ENCODE measurements at regions not wholly inside any gene's neighbourhood (a gene's known extent, or its start where the extent isn't known, plus 50 kb on each side); places are given as distances from the start of the nearest gene placed in this dataset.

DNA sequence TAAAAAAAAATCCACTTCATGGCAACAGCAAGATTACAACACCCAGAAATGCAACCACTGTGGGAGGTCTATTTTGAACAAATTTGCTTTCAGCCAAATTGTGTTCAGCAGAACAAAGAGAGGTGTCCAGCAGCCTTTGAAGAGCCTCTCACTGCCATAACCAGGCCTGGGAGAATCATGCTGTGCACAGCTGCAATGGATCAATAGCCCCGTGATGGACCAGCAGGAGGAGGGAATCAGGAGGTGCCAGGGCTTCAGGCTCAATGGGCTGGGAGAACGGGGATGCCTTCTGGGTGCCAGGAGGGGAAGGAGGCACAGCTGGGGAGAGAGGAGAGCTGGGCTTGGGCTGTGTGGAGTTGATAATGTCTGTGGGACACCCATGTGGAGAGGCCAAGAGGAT, 366.2 kb upstream of the EEF2KMT start:
- H3K4me3 Mint-ChIP-seq = no peak overlapping the region
- no peaks in the 10 kb centered on the region for H3K36me3 Mint-ChIP-seq (ENCODE audit: insufficient read depth)
- ATAC-seq (replicated peaks) (no peak), DNase-seq (no peak)
- peaks cover 5 to 10% of the 10 kb centered on the region in 2 donors for H3K9me3 Mint-ChIP-seq
- H3K27me3 Mint-ChIP-seq = peaks cover 11 to 20% of the 10 kb centered on the region in 2 donors
- no peaks in the 10 kb centered on the region for H3K4me1 Mint-ChIP-seq (ENCODE audit: low read depth in 2 of 2)
- H3K27ac Mint-ChIP-seq = no peak overlapping the region

GRCh38 chr16:5461574-5461973, 364.0 kb upstream of the EEF2KMT start:
- DNase-seq (no peak), ATAC-seq (replicated peaks) (no peak)
- H3K27me3 Mint-ChIP-seq = peaks cover 18 to 21% of the 10 kb centered on the region in 2 donors
- H3K36me3 Mint-ChIP-seq (ENCODE audit: insufficient read depth) = no peaks in the 10 kb centered on the region
- no peak overlapping the region for H3K27ac Mint-ChIP-seq
- peaks cover 8 to 10% of the 10 kb centered on the region in 2 donors for H3K9me3 Mint-ChIP-seq
- no peaks in the 10 kb centered on the region for H3K4me1 Mint-ChIP-seq (ENCODE audit: low read depth in 2 of 2)
- H3K4me3 Mint-ChIP-seq = no peak overlapping the region

DNA sequence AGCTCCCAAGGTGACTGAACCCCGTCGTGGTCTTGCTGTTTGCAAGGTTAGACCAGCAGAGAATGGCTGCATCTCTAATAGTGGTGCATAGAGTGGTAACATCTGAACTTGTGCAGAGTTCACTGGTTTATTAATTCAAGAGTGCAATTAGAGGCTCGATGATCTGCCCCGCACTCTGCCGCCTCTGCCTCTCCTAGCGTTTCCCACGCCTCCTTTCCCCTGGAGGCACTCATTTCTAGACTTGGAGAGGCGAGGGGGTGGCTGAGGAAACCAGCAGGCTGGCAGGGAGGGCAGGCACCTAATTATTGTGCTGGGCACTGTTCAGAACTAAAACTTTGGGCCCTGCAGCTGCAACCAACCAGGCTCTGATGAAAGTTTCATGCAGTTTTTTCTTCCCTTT, 363.5 kb upstream of the EEF2KMT start:
- no peak for DNase-seq
- peaks cover 8 to 10% of the 10 kb centered on the region in 2 donors for H3K9me3 Mint-ChIP-seq
- no peak overlapping the region for H3K4me3 Mint-ChIP-seq
- no peaks in the 10 kb centered on the region for H3K4me1 Mint-ChIP-seq (ENCODE audit: low read depth in 2 of 2)
- no peaks in the 10 kb centered on the region for H3K36me3 Mint-ChIP-seq (ENCODE audit: insufficient read depth)
- H3K27me3 Mint-ChIP-seq = peaks cover 18 to 21% of the 10 kb centered on the region in 2 donors
- ATAC-seq (replicated peaks) = no peak
- H3K27ac Mint-ChIP-seq = no peak overlapping the region

- ATAC-seq (replicated peaks) = no peak
- no peaks in the 10 kb centered on the region for H3K36me3 Mint-ChIP-seq (ENCODE audit: insufficient read depth)
- no peak for DNase-seq
- peaks cover 8 to 10% of the 10 kb centered on the region in 2 donors for H3K9me3 Mint-ChIP-seq
- no peak overlapping the region for H3K27ac Mint-ChIP-seq
- H3K27me3 Mint-ChIP-seq = peaks cover 18 to 21% of the 10 kb centered on the region in 2 donors
- no peak overlapping the region for H3K4me3 Mint-ChIP-seq
- no peaks in the 10 kb centered on the region for H3K4me1 Mint-ChIP-seq (ENCODE audit: low read depth in 2 of 2)
Measured at GRCh38 chr16:5460701-5461100, 363.1 kb upstream of the EEF2KMT start.

- ATAC-seq (replicated peaks) = no peak
- DNase-seq = no peak
- peaks cover 10% of the 10 kb centered on the region in 2 donors for H3K9me3 Mint-ChIP-seq
- H3K27me3 Mint-ChIP-seq = peaks cover 18 to 19% of the 10 kb centered on the region in 2 donors
- no peak overlapping the region for H3K27ac Mint-ChIP-seq
- no peaks in the 10 kb centered on the region for H3K4me1 Mint-ChIP-seq (ENCODE audit: low read depth in 2 of 2)
- no peak overlapping the region for H3K4me3 Mint-ChIP-seq
- H3K36me3 Mint-ChIP-seq (ENCODE audit: insufficient read depth) = no peaks in the 10 kb centered on the region
Measured at GRCh38 chr16:5459863-5460262, 362.3 kb upstream of the EEF2KMT start.

DNA sequence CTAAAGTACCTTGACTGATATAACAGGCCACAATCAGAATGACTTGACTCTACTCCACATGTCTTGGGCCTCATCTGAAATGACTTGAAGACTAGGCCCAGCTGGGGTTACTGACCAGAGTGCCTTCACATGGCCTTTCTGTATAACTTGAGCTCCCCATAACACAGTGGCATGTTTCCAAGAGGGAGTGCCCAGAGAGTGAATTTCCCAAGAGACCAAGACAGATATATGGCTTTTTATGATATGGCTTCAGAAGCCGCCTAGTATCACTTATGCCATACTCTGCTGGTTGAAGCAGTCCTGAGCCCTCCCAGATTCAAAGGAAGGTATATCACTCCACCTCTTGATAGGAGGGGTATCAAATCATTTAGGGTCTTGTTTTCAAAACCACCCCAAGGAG, 357.5 kb upstream of the EEF2KMT start:
- Mint-ChIP-seq H3K4me1 (ENCODE audit: low read depth in 2 of 2) (no peaks in the 10 kb centered on the region), H3K36me3 (ENCODE audit: insufficient read depth) (no peaks in the 10 kb centered on the region), H3K9me3 (peaks cover 0 to 10% of the 10 kb centered on the region in 2 donors), H3K27me3 (peaks cover 20 to 24% of the 10 kb centered on the region in 2 donors), H3K4me3 (no peak overlapping the region), H3K27ac (no peak overlapping the region)
- ATAC-seq (replicated peaks) (no peak), DNase-seq (no peak)

- H3K4me1 Mint-ChIP-seq (ENCODE audit: low read depth in 2 of 2) = no peaks in the 10 kb centered on the region
- no peak for ATAC-seq (replicated peaks)
- no peaks in the 10 kb centered on the region for H3K36me3 Mint-ChIP-seq (ENCODE audit: insufficient read depth)
- peaks cover 1 to 6% of the 10 kb centered on the region in 2 donors for H3K9me3 Mint-ChIP-seq
- H3K27me3 Mint-ChIP-seq = peaks cover 18 to 21% of the 10 kb centered on the region in 2 donors
- no peak for DNase-seq
- H3K27ac Mint-ChIP-seq = no peak overlapping the region
- H3K4me3 Mint-ChIP-seq = no peak overlapping the region
Measured at GRCh38 chr16:5454349-5454748, 356.8 kb upstream of the EEF2KMT start.

- H3K36me3 Mint-ChIP-seq (ENCODE audit: insufficient read depth) = no peaks in the 10 kb centered on the region
- no peak overlapping the region for H3K4me3 Mint-ChIP-seq
- peaks cover 3 to 15% of the 10 kb centered on the region in 2 donors for H3K9me3 Mint-ChIP-seq
- DNase-seq = no peak
- no peak for ATAC-seq (replicated peaks)
- no peak overlapping the region for H3K27ac Mint-ChIP-seq
- peaks cover 6 to 22% of the 10 kb centered on the region in 2 donors for H3K27me3 Mint-ChIP-seq
- no peaks in the 10 kb centered on the region for H3K4me1 Mint-ChIP-seq (ENCODE audit: low read depth in 2 of 2)
Measured at GRCh38 chr16:5451641-5452040, 354.0 kb upstream of the EEF2KMT start.

DNA sequence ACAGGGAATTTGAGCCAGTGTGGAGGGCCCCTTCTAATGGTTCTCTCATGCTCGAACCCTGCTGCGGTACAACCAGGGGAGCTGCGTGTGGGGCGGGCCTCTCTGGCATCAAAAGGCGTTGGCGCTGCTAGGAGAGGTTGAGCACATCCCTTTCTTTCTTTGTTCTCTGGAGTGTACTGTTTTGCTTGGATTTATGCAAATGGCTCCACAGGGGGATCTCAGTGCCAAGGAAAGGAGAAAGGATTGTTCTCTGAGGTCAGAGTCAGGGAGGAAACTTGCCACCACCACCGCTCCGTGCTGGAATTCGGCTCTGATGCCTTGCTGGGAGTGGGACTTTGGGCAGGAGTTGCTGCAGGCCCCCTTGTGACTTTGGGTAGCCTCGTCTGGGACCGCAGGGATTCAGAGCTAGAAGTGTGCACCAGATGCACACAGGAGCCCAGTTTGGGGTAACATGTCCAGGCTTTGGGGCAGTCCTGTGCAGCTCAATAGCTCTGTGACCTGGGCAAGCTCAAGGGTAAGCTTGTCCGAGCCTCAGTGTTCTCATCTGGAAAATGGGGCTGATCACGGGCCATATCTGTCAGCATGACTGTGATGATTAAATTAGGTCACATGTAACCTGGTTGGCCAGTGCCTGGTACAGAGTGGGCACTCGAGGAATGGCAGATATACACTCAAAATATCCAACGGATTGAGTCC, 353.0 kb upstream of the EEF2KMT start:
- DNase-seq = no peak
- Mint-ChIP-seq H3K27me3 (peaks cover 6 to 22% of the 10 kb centered on the region in 2 donors), H3K27ac (no peak overlapping the region), H3K4me1 (ENCODE audit: low read depth in 2 of 2) (no peaks in the 10 kb centered on the region), H3K36me3 (ENCODE audit: insufficient read depth) (no peaks in the 10 kb centered on the region), H3K4me3 (no peak overlapping the region), H3K9me3 (peaks cover 3 to 15% of the 10 kb centered on the region in 2 donors)
- ATAC-seq (replicated peaks) = no peak

DNA sequence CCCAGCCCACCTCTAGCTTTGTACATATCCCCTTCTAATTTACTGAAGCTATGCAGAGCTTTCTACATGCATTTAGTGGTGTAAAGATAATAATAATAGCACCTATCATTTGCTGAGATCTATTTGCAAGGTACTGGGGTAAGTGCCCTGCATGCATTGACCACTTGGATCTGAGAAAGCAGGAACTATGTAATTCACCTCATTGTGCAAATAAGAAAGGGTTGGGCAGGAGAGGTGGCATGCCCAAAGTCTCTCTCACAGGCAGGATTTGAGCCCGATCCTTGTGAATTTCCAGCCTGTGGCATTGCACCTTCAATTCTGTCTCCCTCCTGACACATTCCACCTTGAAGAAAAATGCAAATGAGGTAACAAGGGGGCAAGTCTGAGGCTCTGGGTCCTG, 352.3 kb upstream of the EEF2KMT start:
- no peaks in the 10 kb centered on the region for H3K36me3 Mint-ChIP-seq (ENCODE audit: insufficient read depth)
- ATAC-seq (replicated peaks) (no peak), DNase-seq (no peak)
- peaks cover under 1 to 15% of the 10 kb centered on the region in 2 donors for H3K9me3 Mint-ChIP-seq
- no peak overlapping the region for H3K4me3 Mint-ChIP-seq
- no peak overlapping the region for H3K27ac Mint-ChIP-seq
- no peaks in the 10 kb centered on the region for H3K4me1 Mint-ChIP-seq (ENCODE audit: low read depth in 2 of 2)
- H3K27me3 Mint-ChIP-seq = peaks cover 6 to 22% of the 10 kb centered on the region in 2 donors

DNA sequence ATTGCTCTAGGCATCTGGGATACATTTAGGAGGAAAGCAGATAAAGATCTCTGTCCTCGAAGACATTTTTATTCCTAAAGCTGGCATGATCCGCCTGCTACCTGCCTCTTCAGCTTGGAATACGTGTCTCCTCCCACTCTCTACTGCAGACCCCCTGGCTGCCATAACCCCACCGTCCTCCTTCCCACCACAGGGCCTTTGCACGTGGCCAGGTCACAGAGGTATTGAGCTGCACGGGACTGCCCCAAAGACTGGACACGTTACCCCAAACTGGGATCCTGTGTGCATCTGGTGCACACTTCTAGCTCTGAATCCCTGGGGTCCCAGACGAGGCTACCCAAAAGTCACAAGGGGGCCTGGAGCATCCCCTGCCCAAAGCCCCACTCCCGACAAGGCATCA, 351.2 kb upstream of the EEF2KMT start:
- Mint-ChIP-seq H3K4me3 (no peak overlapping the region), H3K36me3 (ENCODE audit: insufficient read depth) (no peaks in the 10 kb centered on the region), H3K9me3 (peaks cover 0 to 15% of the 10 kb centered on the region in 2 donors), H3K27ac (no peak overlapping the region), H3K4me1 (ENCODE audit: low read depth in 2 of 2) (no peaks in the 10 kb centered on the region), H3K27me3 (peaks cover 6 to 22% of the 10 kb centered on the region in 2 donors)
- DNase-seq (no peak), ATAC-seq (replicated peaks) (no peak)

DNA sequence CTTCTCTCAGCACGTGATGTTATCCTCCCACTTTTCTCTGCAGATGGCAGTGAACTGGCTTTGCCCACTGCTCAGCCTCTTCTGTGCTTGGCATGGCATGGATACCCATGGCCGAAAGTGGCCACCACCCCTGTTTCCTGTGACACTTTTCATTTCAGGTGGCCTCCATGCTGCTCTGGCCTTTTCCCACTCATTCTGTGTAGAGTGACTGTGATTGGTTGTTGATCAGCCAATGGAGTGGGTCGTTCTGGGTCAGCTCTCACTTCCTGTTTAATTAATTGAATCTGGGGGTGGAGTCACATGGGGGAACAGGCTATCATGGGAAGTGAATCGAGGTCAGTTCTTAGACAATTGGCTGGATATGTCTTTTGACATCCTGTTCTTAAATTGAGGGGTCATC, 350.1 kb upstream of the EEF2KMT start:
- DNase-seq = no peak
- Mint-ChIP-seq H3K4me3 (no peak overlapping the region), H3K27ac (no peak overlapping the region), H3K9me3 (peaks cover 0 to 15% of the 10 kb centered on the region in 2 donors), H3K27me3 (peaks cover 6 to 18% of the 10 kb centered on the region in 2 donors), H3K4me1 (ENCODE audit: low read depth in 2 of 2) (no peaks in the 10 kb centered on the region), H3K36me3 (ENCODE audit: insufficient read depth) (no peaks in the 10 kb centered on the region)
- no peak for ATAC-seq (replicated peaks)

DNA sequence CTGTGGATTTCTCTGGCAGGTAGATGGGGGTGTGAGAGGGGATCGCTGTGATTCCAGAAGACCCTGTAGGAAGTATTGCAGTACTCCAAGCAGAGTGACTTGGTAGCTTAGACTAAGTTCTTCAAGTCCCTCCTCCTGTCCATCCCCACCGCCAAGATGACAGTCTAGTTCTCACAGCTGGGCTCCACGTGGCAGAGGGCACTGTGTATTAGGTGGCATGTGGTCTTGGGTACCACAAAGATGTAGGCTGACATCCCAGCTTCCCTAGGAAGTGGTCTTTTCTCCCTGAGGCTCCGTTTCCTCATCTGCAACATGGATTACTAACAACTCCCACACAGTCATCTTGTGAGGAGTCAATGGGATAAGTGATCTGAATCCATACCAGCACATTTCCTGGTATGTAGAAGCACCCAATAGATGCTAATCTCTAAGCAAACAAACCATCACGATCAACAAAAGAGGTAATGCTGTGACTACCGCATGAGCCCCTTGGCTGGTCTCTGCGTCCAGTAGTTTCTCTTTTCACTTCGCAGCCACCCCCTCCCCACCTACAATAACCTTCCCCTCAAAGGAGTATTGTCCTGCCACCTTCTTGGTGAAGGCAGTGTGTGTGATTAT, 349.1 kb upstream of the EEF2KMT start:
- Mint-ChIP-seq H3K4me1 (ENCODE audit: low read depth in 2 of 2) (no peaks in the 10 kb centered on the region), H3K9me3 (peaks cover 0 to 21% of the 10 kb centered on the region in 2 donors), H3K27ac (no peak overlapping the region), H3K36me3 (ENCODE audit: insufficient read depth) (no peaks in the 10 kb centered on the region), H3K4me3 (no peak overlapping the region), H3K27me3 (peaks cover 0 to 9% of the 10 kb centered on the region in 2 donors)
- no peak for ATAC-seq (replicated peaks)
- DNase-seq = no peak

DNA sequence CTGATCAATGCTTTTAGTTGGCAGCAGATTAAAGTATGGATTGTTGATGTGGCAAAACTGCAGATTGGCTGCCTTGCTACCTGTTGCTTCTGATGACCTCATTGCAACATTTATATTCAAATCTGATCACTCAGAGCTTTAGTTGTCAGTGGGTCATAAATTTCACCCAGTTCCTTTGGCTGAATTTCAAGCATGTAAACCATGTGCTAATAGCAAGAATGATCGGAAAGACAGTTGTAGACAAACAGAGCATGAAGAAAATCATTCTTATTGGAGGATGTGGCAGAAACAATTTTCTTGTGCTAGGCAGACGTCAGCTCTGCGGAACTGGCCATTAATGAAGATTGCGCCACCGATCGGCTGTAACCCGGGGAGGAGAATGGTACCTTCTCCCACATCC, 346.6 kb upstream of the EEF2KMT start:
- Mint-ChIP-seq H3K27ac (no peak overlapping the region), H3K4me1 (ENCODE audit: low read depth in 2 of 2) (no peaks in the 10 kb centered on the region), H3K4me3 (no peak overlapping the region), H3K9me3 (peaks cover 4 to 24% of the 10 kb centered on the region in 2 donors), H3K27me3 (peaks cover 0 to 5% of the 10 kb centered on the region in 2 donors), H3K36me3 (ENCODE audit: insufficient read depth) (no peaks in the 10 kb centered on the region)
- DNase-seq (no peak), ATAC-seq (replicated peaks) (no peak)
